ENCODE measurements at regions not wholly inside any gene's neighbourhood (a gene's known extent, or its start where the extent isn't known, plus 50 kb on each side); places are given as distances from the start of the nearest gene placed in this dataset.

DNA sequence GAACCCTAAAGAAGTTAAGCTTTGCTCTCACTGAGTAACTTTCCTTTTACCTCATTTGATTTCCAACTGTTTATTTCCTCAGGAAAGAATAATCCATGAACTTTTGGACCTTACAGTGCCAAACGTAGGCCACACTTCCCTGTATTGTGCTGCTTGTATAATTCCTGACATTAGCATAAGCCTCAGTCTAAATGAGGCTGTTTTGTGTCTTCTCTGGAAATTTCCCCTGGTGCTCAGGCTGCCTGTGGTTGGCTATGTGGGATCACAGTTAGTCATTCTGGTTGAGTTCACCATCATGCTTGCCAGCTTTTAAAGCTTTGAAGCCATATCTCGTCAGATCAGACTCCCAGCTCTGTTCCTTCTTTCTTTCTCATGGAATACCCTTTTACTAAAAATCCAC is 107.0 kb downstream of the FAM76B start:
- peak; percentile 60 for ATAC-seq
- peak; percentile 69 for DNase-seq
- H3K4me3 Mint-ChIP-seq = peak overlapping the region; percentile 46
- CTCF ChIA-PET = interaction anchor here (1.0 to 4.5 kb wide), 4 partner anchors 13 to 137 kb away, joined by 3 to 26 read pairs (median 4); no protein-coding TSS in a partner anchor
- peaks cover 22% of the 10 kb centered on the region for H3K36me3 Mint-ChIP-seq (ENCODE audit: low read depth)
- intact Hi-C loops (cut with micrococcal nuclease) = loop anchor here (5.0 kb wide), 1 partner anchor 125 kb away; no protein-coding TSS in a partner anchor
- TF ChIP-seq, protein P1, sequence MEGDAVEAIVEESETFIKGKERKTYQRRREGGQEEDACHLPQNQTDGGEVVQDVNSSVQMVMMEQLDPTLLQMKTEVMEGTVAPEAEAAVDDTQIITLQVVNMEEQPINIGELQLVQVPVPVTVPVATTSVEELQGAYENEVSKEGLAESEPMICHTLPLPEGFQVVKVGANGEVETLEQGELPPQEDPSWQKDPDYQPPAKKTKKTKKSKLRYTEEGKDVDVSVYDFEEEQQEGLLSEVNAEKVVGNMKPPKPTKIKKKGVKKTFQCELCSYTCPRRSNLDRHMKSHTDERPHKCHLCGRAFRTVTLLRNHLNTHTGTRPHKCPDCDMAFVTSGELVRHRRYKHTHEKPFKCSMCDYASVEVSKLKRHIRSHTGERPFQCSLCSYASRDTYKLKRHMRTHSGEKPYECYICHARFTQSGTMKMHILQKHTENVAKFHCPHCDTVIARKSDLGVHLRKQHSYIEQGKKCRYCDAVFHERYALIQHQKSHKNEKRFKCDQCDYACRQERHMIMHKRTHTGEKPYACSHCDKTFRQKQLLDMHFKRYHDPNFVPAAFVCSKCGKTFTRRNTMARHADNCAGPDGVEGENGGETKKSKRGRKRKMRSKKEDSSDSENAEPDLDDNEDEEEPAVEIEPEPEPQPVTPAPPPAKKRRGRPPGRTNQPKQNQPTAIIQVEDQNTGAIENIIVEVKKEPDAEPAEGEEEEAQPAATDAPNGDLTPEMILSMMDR (IDR thresholded peaks at IDR 0.05) = no peak
- peak overlapping the region; percentile 89 for H3K27ac Mint-ChIP-seq
- H3K27me3 Mint-ChIP-seq = no peaks in the 10 kb centered on the region
- H3K9me3 Mint-ChIP-seq = peaks cover 4% of the 10 kb centered on the region
- POLR2A ChIA-PET = interaction anchor here (1.5 kb wide), 1 partner anchor 16 kb away, joined by 3 read pairs; no protein-coding TSS in a partner anchor
- H3K4me1 Mint-ChIP-seq (ENCODE audit: low read depth) = peaks cover 73% of the 10 kb centered on the region

DNA sequence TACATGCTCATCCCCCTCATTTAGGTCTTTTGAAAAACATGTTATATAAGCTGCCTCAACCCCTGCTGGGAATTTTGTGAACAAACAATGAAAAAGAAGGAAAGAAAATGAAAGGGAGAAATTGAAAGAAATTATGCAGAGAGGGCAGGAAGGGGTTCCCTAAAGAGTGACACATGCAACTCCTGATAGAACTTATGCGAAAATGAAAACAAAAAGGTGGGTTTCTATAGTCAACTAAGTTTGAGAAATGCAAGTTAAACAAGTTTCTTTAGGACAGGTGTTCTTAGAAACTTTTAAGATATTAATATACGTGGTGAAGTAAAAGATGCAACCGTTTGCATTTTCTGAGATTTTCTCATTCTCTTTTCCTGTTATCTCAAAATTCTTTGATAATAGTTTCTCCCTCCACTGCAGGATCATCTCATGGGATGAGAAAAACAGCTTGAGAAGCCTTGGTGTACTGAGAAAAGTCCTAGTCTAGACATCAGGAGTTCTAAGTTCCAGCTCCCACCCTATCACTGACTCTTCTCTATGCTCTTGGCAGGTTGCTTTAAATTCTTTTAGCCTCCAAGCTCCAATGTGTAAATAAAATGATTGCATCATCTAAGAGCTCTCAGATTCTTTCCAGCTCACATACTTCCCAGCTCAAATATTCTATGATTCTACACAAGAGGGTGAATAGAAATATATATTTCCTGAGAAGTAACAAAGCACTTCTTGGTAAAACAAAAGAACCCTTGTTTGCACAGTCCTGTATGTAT is 109.2 kb downstream of the FAM76B start:
- Mint-ChIP-seq H3K4me3 (no peak overlapping the region), H3K9me3 (peaks cover 4% of the 10 kb centered on the region), H3K4me1 (ENCODE audit: low read depth) (peaks cover 86% of the 10 kb centered on the region), H3K36me3 (ENCODE audit: low read depth) (peaks cover 19% of the 10 kb centered on the region), H3K27ac (peak overlapping the region; percentile 89), H3K27me3 (no peaks in the 10 kb centered on the region)
- TF ChIP-seq, protein P1 (IDR thresholded peaks at IDR 0.05) = no peak
- ChIA-PET POLR2A (interaction anchor here (1.0 to 1.4 kb wide), 2 partner anchors 9 to 25 kb away, joined by 3 to 4 read pairs; no protein-coding TSS in a partner anchor), CTCF (interaction anchor here (1.0 to 4.5 kb wide), 4 partner anchors 9 to 25 kb away, joined by 3 to 26 read pairs (median 4); no protein-coding TSS in a partner anchor)
- intact Hi-C loops (cut with micrococcal nuclease) = loop anchor here (5.0 kb wide), 1 partner anchor 123 kb away; no protein-coding TSS in a partner anchor
- DNase-seq = no peak
- no peak for ATAC-seq

DNA sequence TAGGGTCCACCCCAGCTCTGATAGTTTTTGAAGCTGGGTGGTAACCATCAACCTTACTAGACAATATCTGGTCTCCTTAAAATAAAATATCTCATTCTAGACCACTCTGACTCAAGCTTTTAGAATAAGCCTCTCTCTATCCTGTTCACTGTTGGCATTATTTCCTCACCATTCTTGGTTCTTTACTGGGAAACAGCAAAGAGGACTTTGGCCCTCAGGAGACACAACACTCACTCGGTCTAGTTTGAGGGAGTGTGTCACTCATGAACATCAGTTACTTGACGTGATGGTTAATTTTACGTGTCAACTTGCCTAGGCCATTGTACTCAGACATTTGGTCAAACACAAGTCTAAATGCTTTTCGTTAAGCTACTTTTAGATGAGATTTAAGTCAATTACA is 110.6 kb downstream of the FAM76B start:
- peaks cover 86% of the 10 kb centered on the region for H3K4me1 Mint-ChIP-seq (ENCODE audit: low read depth)
- no peaks in the 10 kb centered on the region for H3K27me3 Mint-ChIP-seq
- intact Hi-C loops (cut with micrococcal nuclease) = no loop called here
- H3K4me3 Mint-ChIP-seq = no peak overlapping the region
- TF ChIP-seq, protein P1 (IDR thresholded peaks at IDR 0.05) = no peak
- CTCF ChIA-PET = interaction anchor here (1.4 to 4.5 kb wide), 3 partner anchors 15 to 525 kb away, joined by 5 to 26 read pairs (median 7); no protein-coding TSS in a partner anchor
- POLR2A ChIA-PET = no interaction called here
- no peak for DNase-seq
- H3K27ac Mint-ChIP-seq = peak overlapping the region; percentile 3
- peaks cover 10% of the 10 kb centered on the region for H3K36me3 Mint-ChIP-seq (ENCODE audit: low read depth)
- no peak for ATAC-seq
- H3K9me3 Mint-ChIP-seq = peaks cover 2% of the 10 kb centered on the region

DNA sequence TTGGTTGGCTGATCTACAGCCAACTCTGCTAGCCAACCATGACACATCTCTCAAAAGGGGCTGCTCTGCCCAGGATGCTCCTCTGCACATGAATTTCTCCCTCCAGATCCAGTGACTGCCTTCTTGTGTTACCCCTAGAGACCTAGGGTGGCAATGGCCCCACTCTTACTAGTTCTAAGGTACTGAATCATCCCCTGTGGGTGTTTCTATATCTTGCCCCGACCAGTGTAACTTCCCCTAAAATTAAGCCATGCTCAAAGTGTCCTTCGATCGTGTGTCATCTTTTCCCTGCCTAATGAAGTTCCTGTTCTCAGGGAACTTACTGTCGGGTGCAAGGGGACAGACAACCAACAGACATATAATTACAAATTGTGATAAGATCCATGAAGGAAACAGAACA is 113.3 kb downstream of the FAM76B start:
- peaks cover 63% of the 10 kb centered on the region for H3K4me1 Mint-ChIP-seq (ENCODE audit: low read depth)
- H3K27ac Mint-ChIP-seq = peak overlapping the region; percentile 78
- H3K4me3 Mint-ChIP-seq = no peak overlapping the region
- TF ChIP-seq, protein P1 (IDR thresholded peaks at IDR 0.05) = no peak
- H3K36me3 Mint-ChIP-seq (ENCODE audit: low read depth) = peaks cover 2% of the 10 kb centered on the region
- POLR2A ChIA-PET = no interaction called here
- no peaks in the 10 kb centered on the region for H3K9me3 Mint-ChIP-seq
- ATAC-seq = peak; percentile 29
- DNase-seq = no peak
- intact Hi-C loops (cut with micrococcal nuclease) = no loop called here
- CTCF ChIA-PET = no interaction called here
- H3K27me3 Mint-ChIP-seq = no peaks in the 10 kb centered on the region

DNA sequence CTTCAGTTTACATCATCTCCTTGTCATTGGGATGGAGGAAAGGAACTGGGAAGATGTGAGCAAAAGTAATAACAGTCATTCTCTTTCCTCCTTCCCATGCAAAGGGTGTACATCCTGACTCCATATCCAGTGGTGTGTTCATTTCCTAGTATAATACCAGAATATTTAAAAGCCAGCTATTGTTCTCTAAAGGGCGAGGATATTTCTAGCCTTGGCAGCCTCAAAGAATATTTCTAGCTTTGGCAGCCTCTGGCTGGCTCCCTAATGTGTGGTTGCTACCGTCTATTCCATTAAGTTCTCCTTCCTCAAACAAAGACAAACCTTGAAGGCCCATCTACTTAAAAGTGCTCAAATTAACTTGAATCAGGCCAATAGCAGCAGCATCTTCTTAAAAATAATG is 114.0 kb downstream of the FAM76B start:
- TF ChIP-seq, protein P1 (IDR thresholded peaks at IDR 0.05) = no peak
- Mint-ChIP-seq H3K27me3 (no peaks in the 10 kb centered on the region), H3K4me1 (ENCODE audit: low read depth) (peaks cover 56% of the 10 kb centered on the region), H3K9me3 (no peaks in the 10 kb centered on the region), H3K36me3 (ENCODE audit: low read depth) (peaks cover 2% of the 10 kb centered on the region), H3K4me3 (no peak overlapping the region), H3K27ac (peak overlapping the region; percentile 78)
- no peak for ATAC-seq
- intact Hi-C loops (cut with micrococcal nuclease) = no loop called here
- no peak for DNase-seq
- ChIA-PET CTCF (no interaction called here), POLR2A (no interaction called here)
